GM18508 (cell line): ENCODE measurements at regions not wholly inside any gene's neighbourhood (a gene's known extent, or its start where the extent isn't known, plus 50 kb on each side); places are given as distances from the start of the nearest gene placed in this dataset.
A peak's percentile ranks its signal among the peaks of the same experiment; 100 is the strongest.

Experiments used
- ATAC-seq: cut with Tn5 transposase; IDR thresholded peaks from one replicate; pipeline ENCODE4 v1.9.1; 2021; ENCODE audit warnings: moderate number of reproducible peaks; ENCODE audit not compliant: insufficient read depth, unreplicated experiment

DNA sequence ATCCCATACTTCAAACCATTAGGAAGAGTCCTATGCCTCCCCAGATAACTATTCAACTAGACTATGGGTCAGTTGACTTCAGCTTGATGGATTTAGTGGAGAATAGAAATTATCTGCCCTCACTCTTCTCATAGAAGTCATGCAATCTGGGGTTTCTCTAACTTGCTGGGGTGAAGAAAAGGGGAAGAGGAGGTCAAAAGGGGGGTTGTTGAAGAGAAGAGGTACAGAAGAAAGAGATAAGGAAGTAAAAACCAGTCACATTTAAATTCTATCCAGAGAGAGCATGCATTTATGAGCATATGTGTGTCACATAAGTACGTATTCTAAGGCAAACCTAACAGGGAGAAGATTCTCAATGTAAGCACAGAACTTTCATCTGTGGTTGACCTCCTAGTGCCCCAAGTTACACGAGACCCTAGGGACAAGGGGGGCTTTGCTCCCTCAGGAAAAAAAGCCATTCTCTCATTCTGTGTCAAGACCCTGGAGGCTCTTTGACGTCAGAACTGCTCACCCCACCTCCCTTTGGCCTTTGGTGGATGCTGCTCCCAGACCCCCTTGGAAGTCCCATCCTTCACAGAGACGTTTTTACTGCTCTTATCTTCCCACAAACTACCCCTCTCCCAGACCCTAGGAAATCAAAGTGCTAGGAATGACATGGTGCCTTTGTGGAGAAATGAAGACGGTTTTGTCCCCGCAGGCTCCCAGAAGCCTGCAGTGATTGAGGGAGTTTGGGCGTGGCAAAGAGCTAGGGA, 236.8 kb upstream of the TNP1 start:
- ATAC-seq, result no peak

GRCh38 chr2:217095511-217096205, 235.8 kb upstream of the TNP1 start:
- no peak for ATAC-seq

- no peak for ATAC-seq
Observed at GRCh38 chr2:217092710-217093379, 233.0 kb upstream of the TNP1 start.

DNA sequence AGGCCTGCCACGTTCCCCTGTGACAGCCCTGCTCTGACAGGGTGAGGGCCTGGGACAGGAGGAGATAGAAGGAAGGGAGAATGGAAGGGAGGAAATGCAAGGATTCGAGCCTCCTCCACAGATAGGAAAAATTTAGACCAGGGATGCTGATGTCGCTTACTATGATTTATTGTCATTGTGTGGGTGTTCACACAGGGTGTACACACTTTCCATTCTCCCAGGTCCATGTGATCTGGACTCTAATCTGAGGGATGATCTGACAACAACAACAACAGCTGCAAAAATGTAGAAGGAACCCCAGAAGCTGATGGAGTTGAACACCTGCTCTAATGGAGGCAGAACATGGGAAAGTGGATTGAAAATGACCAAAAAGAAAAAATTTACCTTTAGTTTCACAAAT, 231.7 kb upstream of the TNP1 start:
- ATAC-seq, result no peak

DNA sequence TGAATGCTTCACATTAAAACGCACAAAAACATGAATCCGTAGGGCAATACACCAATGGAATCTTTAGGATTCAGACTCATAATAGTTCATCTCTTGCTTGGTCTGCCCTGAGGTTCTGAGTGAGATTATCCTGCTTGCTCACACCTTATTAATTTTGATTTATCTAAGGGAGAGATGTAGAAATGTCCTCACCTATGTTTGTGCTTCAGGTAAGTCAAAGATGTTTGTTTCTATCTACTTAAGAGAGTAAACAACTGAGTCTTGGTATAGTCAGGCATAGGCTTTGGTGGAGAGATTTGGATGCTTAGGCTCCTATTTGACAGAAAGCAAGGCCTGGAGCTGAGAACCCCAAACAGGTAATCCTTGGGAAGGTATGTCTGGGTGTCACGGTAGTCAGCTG, 231.0 kb upstream of the TNP1 start:
- ATAC-seq, result no peak

GRCh38 chr2:217090024-217090473, 230.2 kb upstream of the TNP1 start:
- ATAC-seq, result peak; percentile 82

DNA sequence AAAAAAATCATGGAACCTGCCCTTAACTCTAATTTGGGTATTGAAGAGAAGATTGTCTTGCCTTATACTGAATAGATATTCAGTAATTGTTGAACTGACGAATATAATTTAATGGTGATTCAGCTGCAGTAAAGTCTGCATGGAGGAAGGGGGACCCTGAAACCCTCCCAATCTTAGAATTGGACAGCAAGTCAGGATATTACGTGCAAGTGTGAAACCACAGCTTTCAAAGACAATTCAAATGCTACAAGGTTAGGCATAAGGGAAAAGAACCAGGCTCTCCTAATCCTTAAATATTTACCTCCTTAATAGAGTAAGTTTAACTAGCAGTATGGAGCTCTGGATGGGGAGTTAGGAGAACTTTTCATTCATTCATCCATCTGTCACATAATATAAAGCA, 226.9 kb upstream of the TNP1 start:
- no peak for ATAC-seq

DNA sequence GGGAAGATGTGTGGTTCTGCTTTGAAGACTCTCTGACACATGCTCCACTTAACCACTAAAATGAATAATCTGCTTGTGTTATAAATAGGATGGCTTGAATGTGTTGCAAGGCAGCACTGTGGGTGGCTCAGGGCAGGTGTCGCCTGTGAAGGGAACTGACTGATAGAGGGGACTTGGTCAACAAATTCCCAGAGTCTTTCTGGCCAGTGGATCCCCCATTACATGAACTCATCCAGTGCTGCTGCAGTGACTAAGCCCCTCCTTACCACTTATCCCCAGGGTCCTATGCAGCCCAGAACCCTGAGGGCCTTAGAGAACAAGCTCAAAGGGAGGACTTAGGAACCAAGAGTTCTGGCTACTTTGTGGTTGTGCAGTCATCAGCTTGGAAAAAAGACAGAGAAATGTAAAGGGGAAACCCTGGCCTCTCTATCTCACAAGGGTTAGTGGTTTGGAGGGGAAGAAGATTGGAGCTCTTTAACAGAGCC, 226.2 kb upstream of the TNP1 start:
- peak; percentile 26 for ATAC-seq

DNA sequence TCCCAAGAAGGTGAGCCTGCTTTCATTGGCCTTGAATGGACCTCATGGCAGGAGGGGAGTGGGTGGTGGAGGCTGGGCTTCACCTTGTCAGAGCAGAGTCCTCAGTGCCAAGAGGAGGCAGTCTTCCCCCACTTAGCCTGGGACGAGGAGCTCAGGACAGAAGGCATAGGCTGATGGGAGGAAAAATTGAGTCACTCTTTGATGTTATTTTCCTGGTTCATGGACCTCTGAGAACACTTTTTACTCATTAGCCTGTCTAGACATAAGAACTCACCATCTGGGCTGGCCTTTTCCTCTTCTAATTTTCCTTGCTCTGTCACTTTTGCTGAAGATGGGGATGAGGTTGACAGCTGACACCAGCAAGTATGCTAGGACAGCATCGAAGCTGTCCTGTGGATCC, 225.7 kb upstream of the TNP1 start:
- ATAC-seq, result no peak

DNA sequence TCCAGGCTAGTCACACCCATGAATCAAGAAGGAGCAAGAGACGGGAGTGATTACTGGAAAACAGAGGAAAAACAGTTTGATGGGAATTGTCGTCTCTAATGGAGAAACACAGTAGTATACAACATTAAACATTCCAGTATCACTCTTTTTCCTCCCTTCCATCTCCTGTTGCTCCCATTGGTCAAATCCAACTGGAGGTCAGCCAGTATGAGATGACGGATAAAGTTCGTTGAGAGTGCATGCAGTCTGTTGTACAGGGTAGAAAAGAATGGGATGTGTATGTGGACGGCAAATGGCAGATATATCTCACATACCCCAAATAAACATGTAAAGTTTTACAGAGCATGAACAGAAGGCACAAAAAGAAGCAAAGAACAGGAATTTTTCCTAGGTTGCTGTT, 221.9 kb upstream of the TNP1 start:
- ATAC-seq, result no peak

- ATAC-seq, result no peak
Observed at GRCh38 chr2:217079165-217079564, 219.3 kb upstream of the TNP1 start.

GRCh38 chr2:217077831-217078407, 218.1 kb upstream of the TNP1 start:
- no peak for ATAC-seq

- ATAC-seq, result no peak
Observed at GRCh38 chr2:217076657-217077232, 216.9 kb upstream of the TNP1 start.

DNA sequence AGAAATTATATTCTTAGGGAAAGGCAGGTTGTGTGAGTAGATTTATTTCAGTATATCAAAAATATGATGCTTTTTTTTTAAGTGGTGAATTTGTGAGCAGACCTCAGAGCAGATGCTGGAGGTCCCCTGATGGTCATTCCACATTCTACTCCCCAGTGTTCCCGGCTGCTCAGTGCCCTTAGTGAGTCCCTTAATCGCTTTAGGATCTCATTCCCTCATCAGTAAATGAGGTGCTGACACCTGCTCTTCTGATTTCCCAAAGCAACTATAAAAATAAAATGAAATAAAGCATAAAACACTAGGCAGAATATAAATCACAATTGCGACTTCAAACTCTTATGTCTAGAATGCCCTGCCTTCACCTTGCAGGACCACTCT, 216.2 kb upstream of the TNP1 start:
- no peak for ATAC-seq

DNA sequence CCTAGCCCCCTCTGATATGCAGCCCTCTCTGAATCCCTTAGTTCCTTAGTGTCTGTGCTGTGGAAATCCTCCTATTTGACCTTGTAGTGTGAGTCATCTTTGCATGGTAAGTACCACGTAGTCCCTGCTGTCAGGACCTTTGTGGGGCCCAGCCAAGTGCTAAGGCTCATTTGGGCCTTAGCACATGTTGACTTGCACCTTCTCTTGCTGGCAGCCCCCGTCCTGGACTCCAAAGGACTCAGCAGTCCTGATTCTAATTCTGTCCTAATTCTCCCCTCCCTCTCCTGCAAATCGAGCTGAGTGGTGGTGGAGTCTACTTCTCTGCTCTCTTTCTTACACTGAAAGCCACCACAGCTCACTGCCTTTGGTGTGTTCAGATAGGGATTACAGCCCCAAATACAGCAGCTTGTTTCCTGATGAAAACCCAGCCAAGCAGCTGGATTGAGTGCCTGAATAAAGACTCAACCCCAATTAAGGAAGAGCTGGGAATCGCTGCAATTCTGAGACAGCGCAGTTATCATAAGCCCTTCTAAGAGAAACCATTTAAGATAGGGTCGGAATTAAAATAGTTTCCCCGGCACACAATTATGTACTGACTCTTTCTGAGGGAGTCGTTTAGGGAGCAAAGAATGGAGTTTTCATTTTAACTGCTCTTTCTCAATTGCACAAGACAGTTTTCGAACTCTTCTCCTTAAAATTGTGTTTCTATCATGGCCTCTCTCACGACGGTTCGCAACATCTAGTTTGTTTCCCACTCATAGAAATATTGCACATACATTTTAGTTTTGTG, 215.6 kb upstream of the TNP1 start:
- ATAC-seq, result no peak

GRCh38 chr2:217074576-217075255, 214.9 kb upstream of the TNP1 start:
- no peak for ATAC-seq

DNA sequence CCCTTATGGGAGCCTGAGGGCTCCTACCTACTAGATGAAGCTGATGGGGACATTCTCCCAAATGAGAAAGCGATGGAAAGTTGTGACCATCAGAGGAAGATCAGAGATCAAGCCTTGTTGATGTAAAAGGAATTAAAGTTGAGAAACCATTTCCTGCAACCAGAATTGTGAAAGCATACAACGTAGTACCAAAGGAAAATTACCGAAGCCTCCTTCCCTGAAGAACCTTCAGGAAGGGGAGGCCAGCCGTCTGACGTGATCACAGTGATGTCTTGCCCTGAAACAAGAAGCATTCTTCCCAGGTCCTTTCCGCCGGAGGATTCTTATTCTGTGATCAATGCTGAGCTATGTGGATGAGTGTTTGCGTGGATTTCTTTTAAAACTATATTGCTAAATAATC, 211.6 kb upstream of the TNP1 start:
- no peak for ATAC-seq

DNA sequence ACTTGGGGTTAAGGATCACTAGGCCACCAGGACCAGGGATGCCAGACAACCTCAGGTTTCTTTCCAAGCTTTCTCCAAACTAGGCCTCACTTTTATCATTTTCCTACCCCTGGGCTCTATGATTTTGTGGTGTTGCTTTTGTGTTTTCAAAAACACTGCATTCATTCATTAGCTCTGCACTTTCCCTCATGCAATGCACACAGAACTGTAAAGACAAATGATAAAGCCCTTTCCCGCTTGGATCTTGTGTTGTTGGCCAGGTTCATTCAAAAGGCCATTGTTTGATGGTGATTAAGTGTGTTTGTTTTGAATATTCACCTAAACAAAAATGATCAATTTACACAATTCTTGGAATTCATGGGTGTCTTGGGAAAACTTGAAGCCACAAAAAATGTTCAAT, 210.7 kb upstream of the TNP1 start:
- ATAC-seq, result no peak

GRCh38 chr2:217070043-217070430, 210.2 kb upstream of the TNP1 start:
- ATAC-seq, result no peak
